ENCODE measurements at regions not wholly inside any gene's neighbourhood (a gene's known extent, or its start where the extent isn't known, plus 50 kb on each side); places are given as distances from the start of the nearest gene placed in this dataset.

DNA sequence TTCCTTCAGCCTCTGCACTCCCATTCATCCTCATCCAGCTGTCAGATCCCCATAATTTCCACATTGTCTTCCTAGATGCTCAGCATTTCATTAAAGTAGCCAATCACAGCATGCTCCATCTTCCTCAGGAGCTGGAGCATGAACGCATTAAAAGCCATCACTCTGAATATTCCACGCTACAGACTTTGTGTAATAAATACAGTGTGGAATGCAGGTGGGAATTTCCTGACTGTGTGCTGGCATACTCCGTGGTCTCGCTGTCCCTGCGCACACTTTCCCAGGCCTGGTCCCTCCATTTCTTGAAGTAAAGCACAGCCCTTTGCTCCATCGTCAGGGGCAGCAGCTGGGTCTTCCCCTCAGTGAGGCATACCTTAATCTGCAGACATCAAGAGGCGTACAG is 123.7 kb upstream of the NCK2 start:
- no peak for DNase-seq
- Mint-ChIP-seq H3K36me3 (no peaks in the 10 kb centered on the region), H3K4me1 (peaks cover 8% of the 10 kb centered on the region), H3K4me3 (no peak overlapping the region), H3K27me3 (peaks cover 50% of the 10 kb centered on the region), H3K9me3 (no peaks in the 10 kb centered on the region), H3K27ac (no peak overlapping the region)
- CTCF ChIA-PET = no interaction called here

DNA sequence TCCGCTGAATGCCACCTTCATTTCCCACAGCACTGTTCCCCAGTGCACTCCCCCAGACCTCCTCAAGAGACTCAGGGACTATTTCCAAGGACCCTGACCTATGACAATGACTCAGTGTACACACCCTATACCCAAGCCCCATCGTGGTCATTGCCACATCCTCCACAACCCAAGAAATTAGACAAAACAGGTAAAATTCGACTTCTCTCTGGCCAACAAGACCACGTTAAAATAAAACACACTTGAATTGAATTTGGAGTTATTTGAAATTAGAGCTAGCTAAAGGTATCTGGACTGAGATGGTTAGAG is 126.4 kb upstream of the NCK2 start:
- CTCF ChIA-PET = interaction anchor here (1.2 kb wide), 1 partner anchor 42 kb away, joined by 3 read pairs; no protein-coding TSS in a partner anchor
- H3K36me3 Mint-ChIP-seq = no peaks in the 10 kb centered on the region
- H3K27ac Mint-ChIP-seq = no peak overlapping the region
- H3K4me1 Mint-ChIP-seq = peaks cover 8% of the 10 kb centered on the region
- peaks cover 32% of the 10 kb centered on the region for H3K27me3 Mint-ChIP-seq
- H3K4me3 Mint-ChIP-seq = no peak overlapping the region
- DNase-seq = no peak
- H3K9me3 Mint-ChIP-seq = no peaks in the 10 kb centered on the region

DNA sequence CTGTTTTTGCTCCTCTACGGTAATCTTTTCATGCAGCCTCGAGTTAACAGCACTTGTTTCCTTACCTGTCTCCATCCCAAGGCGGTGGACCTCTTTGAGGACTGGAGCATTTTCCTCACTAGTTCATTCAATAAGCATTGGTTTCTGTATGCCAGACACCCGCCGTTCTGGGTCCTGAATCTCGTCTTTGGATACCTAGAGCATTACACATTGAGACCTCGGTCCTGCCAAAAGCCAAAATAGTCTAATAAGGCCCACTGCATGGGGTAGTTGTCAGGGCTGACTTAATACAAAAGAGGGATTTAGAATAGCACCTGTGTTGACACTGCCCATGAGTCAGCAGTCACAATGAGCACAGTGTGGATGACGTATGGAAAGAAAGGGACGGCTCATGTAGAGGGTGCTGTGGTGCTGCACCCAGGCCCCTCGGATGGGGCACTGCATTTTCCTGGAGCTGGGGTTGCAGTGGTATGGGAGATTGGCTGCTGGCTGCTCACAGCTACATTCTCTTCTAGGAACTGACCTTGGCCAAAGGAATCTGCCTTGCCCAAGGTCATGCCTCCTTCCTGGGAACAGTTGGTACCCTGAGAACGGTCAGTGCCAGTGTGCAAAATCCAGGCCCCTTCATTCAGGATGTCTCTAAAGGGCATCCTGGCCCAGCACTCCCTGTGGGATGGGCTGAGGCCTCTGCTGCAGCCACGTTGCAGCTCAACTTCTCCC is 126.9 kb upstream of the NCK2 start:
- Mint-ChIP-seq H3K4me1 (peaks cover 8% of the 10 kb centered on the region), H3K27ac (no peak overlapping the region), H3K9me3 (no peaks in the 10 kb centered on the region), H3K4me3 (no peak overlapping the region), H3K27me3 (peaks cover 29% of the 10 kb centered on the region), H3K36me3 (no peaks in the 10 kb centered on the region)
- CTCF ChIA-PET = interaction anchor here (1.2 kb wide), 1 partner anchor 41 kb away, joined by 3 read pairs; no protein-coding TSS in a partner anchor
- no peak for DNase-seq

DNA sequence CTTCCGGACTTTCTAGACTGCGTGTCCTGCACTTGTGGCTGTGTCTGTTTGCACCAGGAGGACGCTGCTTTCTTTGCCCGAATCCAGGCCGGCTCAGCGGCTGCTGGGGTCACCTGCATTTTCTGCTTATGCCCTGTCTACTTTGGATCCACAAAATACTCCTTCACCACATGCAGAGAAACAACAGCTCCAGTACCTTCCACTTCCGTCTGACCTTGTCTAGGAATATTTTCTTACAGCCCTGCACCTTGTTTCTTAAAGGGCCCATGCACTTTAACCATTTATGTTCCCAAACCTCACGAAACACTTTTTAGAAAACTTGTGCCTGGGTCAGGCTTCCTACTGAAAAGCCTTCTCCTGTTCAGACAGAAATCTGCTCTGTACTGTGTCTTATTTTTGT is 129.4 kb upstream of the NCK2 start:
- CTCF ChIA-PET = no interaction called here
- Mint-ChIP-seq H3K4me1 (peaks cover 8% of the 10 kb centered on the region), H3K4me3 (no peak overlapping the region), H3K36me3 (no peaks in the 10 kb centered on the region), H3K9me3 (no peaks in the 10 kb centered on the region), H3K27me3 (peaks cover 14% of the 10 kb centered on the region), H3K27ac (no peak overlapping the region)
- no peak for DNase-seq

DNA sequence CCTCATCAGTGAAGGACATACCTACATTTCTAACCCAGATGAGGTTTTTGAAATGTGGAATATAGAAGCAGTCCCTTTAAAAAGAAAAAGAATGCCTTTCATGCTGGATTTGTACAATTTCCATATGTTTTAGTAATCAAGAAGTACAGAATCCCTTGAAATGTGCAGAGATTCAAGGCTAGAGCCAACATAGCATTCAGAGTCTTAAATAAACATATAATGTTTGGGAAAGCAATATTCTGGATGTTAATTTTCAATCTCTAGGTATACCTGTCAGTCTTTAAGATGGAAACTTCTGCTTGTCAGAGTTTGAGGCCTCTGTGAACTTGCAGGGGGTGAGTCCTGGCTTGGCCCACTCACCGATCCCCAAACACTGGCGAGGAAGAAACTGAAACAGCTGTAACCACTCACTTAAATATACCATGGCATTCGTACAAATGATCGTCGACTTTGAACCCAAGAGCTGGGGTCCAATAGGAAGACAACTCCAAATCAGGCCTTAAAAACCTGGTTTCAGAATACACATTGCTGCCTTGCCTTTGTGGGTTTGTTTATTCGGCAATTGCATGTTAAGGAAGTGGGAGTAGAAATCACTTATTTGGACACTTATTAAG is 132.8 kb upstream of the NCK2 start:
- CTCF ChIA-PET = interaction anchor here (0.6 kb wide), 1 partner anchor 268 kb away, joined by 3 read pairs; no protein-coding TSS in a partner anchor
- Mint-ChIP-seq H3K9me3 (no peaks in the 10 kb centered on the region), H3K36me3 (no peaks in the 10 kb centered on the region), H3K4me1 (no peaks in the 10 kb centered on the region), H3K4me3 (no peak overlapping the region), H3K27ac (no peak overlapping the region), H3K27me3 (peaks cover 10% of the 10 kb centered on the region)
- DNase-seq = no peak

DNA sequence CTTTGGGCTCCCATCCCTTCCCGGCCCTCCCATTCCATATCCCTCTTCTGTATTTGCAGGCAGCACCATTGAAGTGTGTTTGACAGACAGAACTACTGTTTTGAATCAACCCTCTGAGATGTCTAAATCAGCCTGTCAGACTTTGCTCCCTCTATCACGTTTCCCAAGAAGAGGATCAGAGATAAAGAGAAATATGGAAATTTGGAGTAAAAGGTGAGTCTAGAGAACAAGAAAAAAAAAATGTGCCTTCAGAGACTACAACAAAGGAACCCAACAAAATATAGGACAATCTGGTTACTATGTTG is 133.4 kb upstream of the NCK2 start:
- Mint-ChIP-seq H3K4me3 (no peak overlapping the region), H3K4me1 (no peaks in the 10 kb centered on the region), H3K27ac (no peak overlapping the region), H3K9me3 (no peaks in the 10 kb centered on the region), H3K36me3 (no peaks in the 10 kb centered on the region), H3K27me3 (peaks cover 5% of the 10 kb centered on the region)
- no peak for DNase-seq
- CTCF ChIA-PET = no interaction called here

DNA sequence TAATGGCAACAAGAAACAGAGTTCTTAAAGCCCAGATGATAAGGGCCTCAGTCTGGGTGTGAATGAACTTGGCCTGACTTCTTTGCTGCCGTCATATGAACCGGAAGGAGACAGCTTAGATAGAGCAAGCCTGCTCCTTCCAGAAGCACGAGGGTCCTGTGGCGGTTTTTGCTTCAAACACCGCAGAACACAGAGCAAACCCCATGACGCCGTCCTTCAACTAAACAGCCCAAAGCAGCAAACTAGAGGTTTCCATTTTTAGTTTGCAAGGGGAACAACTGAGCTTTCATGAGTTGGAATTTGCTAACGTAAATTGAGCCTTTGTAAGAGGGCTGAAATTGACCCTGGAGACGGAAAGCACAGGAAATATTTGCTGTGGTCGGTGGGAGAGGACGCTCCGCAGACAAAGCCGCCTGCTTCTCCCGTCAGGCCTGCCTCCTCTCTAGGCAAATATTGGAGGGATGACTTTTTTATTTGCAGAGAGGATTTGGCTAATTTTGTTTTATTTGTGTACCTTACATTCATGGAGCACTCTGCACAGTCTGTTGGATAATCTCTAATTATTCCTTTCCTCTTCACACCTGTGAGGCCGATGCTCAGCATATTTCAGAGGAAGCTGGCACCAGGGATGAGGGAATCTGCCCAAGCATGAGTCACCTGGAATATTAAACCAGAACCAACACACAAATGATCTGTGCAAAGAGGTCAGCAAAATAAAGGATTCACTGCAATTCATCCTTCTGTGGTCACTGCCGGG is 134.0 kb upstream of the NCK2 start:
- H3K9me3 Mint-ChIP-seq = no peaks in the 10 kb centered on the region
- H3K4me1 Mint-ChIP-seq = no peaks in the 10 kb centered on the region
- CTCF ChIA-PET = no interaction called here

DNA sequence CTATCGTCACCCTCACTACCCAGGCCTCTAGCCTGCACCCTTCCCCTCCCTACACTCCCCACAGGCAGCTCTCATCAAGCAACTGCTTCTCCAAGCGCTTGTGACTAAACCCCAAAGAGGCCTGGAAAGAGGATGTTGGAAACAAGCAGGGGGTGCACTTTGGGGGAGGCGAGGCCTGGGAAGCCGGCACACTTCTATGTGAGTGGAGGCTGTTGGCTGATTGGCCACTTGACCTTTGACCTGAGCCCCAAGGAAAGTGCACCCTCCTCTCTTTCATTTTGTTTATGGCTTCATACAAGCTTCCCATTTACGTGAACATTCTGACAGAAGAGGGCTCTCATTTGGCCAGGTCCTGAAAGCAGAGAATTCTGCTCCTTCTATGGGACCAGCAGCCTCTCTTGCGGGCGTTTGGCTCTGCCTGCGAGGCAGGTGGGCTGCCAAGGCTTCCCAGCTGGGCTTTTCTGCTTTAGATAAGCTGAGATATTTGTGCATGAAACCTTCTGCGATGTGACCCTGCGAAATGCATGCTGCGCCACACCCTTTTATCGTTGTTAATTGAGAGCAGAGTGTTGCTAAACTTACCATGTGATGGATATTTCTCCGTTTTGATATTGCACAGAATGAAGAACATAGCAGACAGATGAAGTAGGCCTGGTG is 134.8 kb upstream of the NCK2 start:
- no peaks in the 10 kb centered on the region for H3K4me1 Mint-ChIP-seq
- no peaks in the 10 kb centered on the region for H3K9me3 Mint-ChIP-seq
- no peak overlapping the region for H3K4me3 Mint-ChIP-seq
- peaks cover 8% of the 10 kb centered on the region for H3K27me3 Mint-ChIP-seq
- DNase-seq = no peak
- H3K27ac Mint-ChIP-seq = no peak overlapping the region
- CTCF ChIA-PET = no interaction called here
- H3K36me3 Mint-ChIP-seq = no peaks in the 10 kb centered on the region

More for the DNA sequence above, 134.0 kb upstream of the NCK2 start:
- H3K27ac Mint-ChIP-seq = no peak overlapping the region
- peaks cover 5% of the 10 kb centered on the region for H3K27me3 Mint-ChIP-seq
- no peaks in the 10 kb centered on the region for H3K36me3 Mint-ChIP-seq
- DNase-seq = no peak
- no peak overlapping the region for H3K4me3 Mint-ChIP-seq

DNA sequence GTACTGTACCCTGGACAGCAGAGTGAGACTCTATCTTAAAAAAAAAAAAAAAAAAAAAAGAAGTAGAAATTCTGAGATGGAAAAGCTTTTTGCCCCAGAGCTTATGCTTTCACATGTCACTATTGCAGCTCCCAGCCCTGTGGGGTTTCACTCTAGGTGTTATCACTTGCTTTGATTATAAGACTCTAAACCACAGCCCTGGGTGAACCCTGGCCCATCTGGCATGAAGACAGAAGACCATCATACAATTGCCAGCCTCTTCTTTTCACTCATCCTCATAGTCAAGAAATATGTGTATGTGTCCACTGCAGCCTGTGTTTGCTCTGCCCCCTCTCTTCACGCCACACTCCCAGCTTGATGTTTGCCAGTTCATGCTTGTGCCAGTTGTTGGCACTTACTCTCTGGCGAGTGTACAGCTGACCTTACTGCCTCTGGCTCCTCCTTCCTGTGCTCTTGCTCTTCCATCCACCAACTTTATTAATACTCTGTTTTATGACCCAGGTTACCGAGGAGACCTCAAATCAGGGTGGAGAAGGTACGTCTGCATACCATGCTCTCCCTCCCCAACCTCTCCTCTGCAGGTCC is 136.7 kb upstream of the NCK2 start:
- CTCF ChIA-PET = interaction anchor here (0.6 to 0.9 kb wide), 2 partner anchors 24 to 32 kb away, joined by 3 to 5 read pairs; no protein-coding TSS in a partner anchor
- Mint-ChIP-seq H3K36me3 (no peaks in the 10 kb centered on the region), H3K27me3 (peaks cover 9% of the 10 kb centered on the region), H3K4me3 (no peak overlapping the region), H3K27ac (no peak overlapping the region), H3K9me3 (no peaks in the 10 kb centered on the region), H3K4me1 (no peaks in the 10 kb centered on the region)
- DNase-seq = no peak

DNA sequence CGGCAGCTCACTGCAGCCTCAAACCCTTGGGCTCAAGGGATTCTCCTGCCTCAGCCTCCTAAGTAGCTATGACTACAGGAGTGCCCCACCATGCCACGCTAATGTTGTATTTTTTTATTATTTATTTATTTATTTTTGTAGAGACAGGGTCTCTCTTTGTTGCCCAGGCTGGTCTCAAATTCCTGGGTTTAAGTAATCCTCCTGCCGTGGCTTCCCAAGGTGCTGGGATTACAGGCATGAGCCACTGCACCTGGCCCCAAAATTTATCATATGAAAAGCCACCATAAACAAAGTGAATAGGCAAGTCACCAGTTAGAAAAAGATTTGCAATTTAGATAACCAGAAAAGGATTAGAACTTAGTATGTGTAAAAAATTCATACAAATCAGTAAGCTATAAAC is 138.6 kb upstream of the NCK2 start:
- no peak overlapping the region for H3K4me3 Mint-ChIP-seq
- CTCF ChIA-PET = no interaction called here
- no peak for DNase-seq
- peaks cover 13% of the 10 kb centered on the region for H3K27me3 Mint-ChIP-seq
- no peaks in the 10 kb centered on the region for H3K4me1 Mint-ChIP-seq
- no peaks in the 10 kb centered on the region for H3K9me3 Mint-ChIP-seq
- no peak overlapping the region for H3K27ac Mint-ChIP-seq
- H3K36me3 Mint-ChIP-seq = no peaks in the 10 kb centered on the region

DNA sequence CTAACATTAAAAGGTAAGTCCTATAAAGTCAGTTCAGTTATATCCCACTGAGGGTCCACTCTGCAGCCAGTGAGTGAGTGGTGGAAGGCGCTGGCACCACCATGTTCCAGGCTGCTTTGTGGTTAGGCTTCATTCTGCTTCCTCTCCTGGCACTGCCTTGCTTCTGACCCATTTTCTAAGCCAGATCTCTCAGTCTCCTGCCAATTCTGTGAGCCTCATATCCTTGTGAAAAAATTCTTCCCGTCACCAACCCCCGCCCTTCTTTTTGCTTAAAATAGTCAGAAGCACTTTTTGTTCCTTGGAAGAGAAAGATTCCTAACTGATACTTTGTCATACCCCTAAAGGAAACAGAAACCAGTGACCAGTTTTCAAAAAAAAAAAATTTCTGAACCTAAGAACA is 139.8 kb upstream of the NCK2 start:
- CTCF ChIA-PET = no interaction called here
- no peaks in the 10 kb centered on the region for H3K4me1 Mint-ChIP-seq
- peaks cover 13% of the 10 kb centered on the region for H3K27me3 Mint-ChIP-seq
- H3K27ac Mint-ChIP-seq = no peak overlapping the region
- no peaks in the 10 kb centered on the region for H3K36me3 Mint-ChIP-seq
- no peak overlapping the region for H3K4me3 Mint-ChIP-seq
- H3K9me3 Mint-ChIP-seq = no peaks in the 10 kb centered on the region
- DNase-seq = no peak

DNA sequence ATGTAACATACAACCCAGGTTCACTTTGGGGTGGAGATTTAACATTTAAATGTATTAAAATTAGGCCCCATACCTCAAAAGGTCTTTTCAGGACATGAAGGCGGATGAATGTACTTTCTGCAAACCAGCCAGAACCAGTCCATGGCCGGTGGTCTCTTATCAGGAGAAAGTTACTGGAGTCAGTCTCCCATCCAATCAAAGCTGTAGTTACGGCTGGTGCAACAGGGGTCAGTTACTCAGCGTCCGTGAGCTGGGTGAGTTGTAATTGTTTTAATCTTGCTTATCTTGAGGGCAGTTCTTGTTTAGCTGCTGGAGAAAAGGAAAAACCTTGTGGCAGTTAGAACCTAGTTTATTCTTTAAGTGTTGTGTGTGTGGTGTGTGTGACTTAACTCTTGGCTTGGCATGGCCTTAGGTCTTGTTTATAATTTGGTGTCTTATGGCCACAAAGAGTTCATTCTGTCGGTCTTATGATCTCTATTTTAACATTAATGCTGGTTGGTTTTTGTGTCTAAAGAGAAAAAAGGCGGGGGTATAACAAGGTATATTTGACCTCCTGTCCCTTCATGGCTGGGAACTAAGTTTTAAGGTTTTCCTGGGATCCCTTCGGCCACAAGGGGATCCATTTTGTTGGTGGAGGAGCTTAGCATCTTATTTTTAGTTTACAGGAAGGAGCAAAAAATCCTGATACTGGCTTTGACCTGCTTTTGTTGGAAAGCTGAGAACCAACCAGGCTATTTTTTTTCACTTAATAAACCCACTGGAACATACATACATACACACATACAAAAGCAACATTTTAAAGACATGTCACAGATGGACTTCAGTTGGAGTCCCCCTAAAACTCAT is 143.5 kb upstream of the NCK2 start:
- H3K36me3 Mint-ChIP-seq = no peaks in the 10 kb centered on the region
- no peaks in the 10 kb centered on the region for H3K9me3 Mint-ChIP-seq
- peaks cover 2% of the 10 kb centered on the region for H3K4me1 Mint-ChIP-seq
- H3K27me3 Mint-ChIP-seq = peaks cover 9% of the 10 kb centered on the region
- CTCF ChIA-PET = no interaction called here
- no peak for DNase-seq
- no peak overlapping the region for H3K27ac Mint-ChIP-seq
- no peak overlapping the region for H3K4me3 Mint-ChIP-seq

DNA sequence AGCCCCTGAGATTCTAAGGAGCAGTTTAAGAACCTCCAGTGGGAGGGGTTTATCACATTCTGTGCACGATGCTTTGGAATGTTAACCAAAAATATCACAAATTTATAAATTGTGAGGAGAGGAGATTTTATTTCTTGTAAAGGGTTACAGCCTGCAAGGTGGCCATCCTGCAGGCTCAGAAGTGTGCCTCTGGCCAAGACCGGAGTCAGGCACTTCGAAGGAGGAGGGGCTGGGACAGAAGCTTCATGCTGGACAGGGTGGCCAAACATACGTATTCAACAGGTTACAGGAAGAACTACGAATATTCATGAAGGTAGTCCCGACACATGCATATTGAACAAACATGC is 144.1 kb upstream of the NCK2 start:
- Mint-ChIP-seq H3K4me3 (no peak overlapping the region), H3K27me3 (peaks cover 9% of the 10 kb centered on the region), H3K4me1 (peaks cover 2% of the 10 kb centered on the region), H3K9me3 (no peaks in the 10 kb centered on the region), H3K27ac (no peak overlapping the region), H3K36me3 (no peaks in the 10 kb centered on the region)
- CTCF ChIA-PET = no interaction called here
- DNase-seq = no peak

DNA sequence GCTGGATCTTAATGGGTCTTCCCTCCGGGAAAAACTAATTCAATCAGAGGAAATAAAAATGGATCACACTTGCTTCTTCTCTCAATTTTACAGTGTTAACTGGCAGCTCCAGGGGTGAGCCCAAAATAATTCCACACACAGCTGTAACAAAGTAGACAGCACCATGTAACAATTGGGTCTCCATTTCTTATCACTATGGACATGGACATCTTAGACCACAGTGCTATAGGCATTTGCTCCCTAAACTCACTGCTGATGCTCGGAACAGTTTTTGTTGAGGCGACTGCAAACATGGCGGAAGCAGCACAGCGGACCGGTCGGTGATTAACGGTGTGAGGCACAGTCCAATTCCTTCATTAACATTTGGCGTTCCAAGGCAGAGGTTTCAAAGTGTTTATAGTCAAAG is 144.7 kb upstream of the NCK2 start:
- Mint-ChIP-seq H3K27ac (no peak overlapping the region), H3K9me3 (no peaks in the 10 kb centered on the region)
- CTCF ChIA-PET = no interaction called here

More for the DNA sequence above, 144.7 kb upstream of the NCK2 start:
- no peak overlapping the region for H3K4me3 Mint-ChIP-seq
- no peak for DNase-seq
- H3K27me3 Mint-ChIP-seq = peaks cover 7% of the 10 kb centered on the region
- no peaks in the 10 kb centered on the region for H3K36me3 Mint-ChIP-seq
- peaks cover 2% of the 10 kb centered on the region for H3K4me1 Mint-ChIP-seq
